ENCODE measurements at regions not wholly inside any gene's neighbourhood (a gene's known extent, or its start where the extent isn't known, plus 50 kb on each side); places are given as distances from the start of the nearest gene placed in this dataset.

DNA sequence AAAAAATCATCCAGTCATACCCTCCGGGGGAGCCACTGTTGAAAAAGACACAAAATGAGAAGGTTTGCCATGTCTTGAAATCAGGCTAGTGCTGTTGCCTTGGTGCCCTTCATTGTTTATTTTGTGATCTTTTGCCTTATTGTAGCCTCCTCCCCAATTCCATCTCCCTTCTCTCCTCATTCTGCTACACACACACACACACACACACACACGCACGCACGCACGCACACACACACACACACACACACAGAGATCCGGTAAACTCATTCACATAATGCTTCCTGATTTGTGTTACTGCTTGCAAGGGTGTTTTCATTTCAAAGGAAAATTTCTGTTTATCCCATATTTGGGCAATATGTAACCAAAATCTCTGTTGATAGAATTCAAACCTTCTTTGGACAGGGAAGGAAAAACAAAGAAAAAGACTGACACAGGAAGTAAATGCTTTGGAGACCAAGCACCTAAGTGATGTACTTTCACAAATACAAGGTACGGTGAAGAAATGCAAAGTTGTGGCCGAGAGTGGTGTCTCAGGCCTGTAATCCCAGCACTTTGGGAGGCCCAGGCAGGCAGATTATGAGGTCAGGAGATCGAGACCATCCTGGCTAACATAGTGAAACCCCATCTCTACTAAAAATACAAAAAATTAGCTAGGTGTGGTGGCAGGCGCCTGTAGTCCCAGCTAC, 141.1 kb upstream of the CDK13 start:
- H3K4me3 ChIP-seq (ENCODE audit: low read depth, low read length), result no peak overlapping the region
- DNase-seq (ENCODE audit: low read depth), result no peak
- TF ChIP-seq, protein P1, sequence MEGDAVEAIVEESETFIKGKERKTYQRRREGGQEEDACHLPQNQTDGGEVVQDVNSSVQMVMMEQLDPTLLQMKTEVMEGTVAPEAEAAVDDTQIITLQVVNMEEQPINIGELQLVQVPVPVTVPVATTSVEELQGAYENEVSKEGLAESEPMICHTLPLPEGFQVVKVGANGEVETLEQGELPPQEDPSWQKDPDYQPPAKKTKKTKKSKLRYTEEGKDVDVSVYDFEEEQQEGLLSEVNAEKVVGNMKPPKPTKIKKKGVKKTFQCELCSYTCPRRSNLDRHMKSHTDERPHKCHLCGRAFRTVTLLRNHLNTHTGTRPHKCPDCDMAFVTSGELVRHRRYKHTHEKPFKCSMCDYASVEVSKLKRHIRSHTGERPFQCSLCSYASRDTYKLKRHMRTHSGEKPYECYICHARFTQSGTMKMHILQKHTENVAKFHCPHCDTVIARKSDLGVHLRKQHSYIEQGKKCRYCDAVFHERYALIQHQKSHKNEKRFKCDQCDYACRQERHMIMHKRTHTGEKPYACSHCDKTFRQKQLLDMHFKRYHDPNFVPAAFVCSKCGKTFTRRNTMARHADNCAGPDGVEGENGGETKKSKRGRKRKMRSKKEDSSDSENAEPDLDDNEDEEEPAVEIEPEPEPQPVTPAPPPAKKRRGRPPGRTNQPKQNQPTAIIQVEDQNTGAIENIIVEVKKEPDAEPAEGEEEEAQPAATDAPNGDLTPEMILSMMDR (conservative IDR thresholded peaks at IDR 0.05; ENCODE audit: low read depth, low read length), result no peak

DNA sequence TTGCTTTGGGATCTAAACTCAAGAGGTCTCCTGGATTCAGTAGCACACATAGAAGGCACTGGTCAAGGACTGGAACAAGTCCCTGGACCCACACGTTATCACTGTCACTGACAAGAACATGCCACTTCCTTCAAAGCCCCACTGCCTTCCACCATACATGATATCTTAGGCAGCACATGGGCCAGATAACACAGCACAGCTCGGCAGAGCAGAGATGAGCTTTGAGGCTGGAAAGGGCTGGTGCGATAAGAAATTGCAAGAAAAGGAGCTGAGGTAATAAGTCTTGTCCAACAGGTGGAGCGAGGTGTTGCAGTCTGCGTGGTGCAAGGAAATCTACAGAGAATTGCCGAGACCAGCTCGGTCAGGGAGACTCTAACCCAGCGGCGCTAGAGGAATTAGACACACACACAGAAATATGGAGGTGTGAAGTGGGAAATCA, 139.8 kb upstream of the CDK13 start:
- DNase-seq (ENCODE audit: low read depth), result no peak
- no peak overlapping the region for H3K4me3 ChIP-seq (ENCODE audit: low read depth, low read length)
- TF ChIP-seq, protein P1 (conservative IDR thresholded peaks at IDR 0.05; ENCODE audit: low read depth, low read length), result no peak

DNA sequence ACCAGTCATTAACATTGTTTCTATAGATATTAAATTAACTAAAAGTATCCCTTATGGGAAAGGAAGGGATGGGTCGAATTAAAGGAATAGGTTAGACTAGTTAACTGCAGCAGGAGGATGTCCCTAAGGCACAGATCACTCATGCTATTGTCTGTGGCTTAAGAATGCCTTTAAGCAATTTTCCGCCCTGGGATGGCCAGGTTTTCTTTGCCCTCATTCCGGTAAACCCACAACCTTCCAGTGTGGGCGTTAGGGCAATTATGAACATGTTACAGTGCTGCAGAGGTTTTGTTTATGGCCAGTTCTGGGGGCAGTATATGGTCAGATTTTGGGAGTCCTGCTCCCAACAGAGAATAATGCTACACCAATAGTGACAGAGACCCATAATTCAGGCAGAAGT, 139.3 kb upstream of the CDK13 start:
- no peak overlapping the region for H3K4me3 ChIP-seq (ENCODE audit: low read depth, low read length)
- DNase-seq (ENCODE audit: low read depth), result no peak
- TF ChIP-seq, protein P1 (conservative IDR thresholded peaks at IDR 0.05; ENCODE audit: low read depth, low read length), result no peak

DNA sequence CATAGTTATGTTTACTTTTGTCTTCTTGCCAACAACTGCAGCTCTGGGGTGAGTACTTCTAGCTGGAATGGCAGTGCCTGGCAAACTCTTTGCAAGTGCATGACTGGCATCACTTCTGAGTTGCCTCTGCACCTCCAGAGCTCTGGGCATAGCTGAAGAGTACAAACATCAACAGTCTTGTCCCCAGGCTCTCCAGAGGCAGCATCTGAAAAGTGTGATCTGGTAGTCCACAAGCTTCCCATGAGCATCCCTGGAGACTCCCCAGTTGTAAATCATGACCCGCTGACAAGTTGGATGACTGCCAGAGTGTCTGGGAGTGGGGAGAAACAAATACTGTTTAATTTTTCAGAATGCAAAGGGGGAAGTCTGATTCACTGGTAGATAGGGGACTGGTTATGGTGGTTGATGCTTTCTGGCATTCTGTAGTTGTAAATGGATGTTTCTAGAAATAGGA, 138.9 kb upstream of the CDK13 start:
- peak; percentile 13 for DNase-seq (ENCODE audit: low read depth)
- TF ChIP-seq, protein P1 (conservative IDR thresholded peaks at IDR 0.05; ENCODE audit: low read depth, low read length), result no peak
- no peak overlapping the region for H3K4me3 ChIP-seq (ENCODE audit: low read depth, low read length)

DNA sequence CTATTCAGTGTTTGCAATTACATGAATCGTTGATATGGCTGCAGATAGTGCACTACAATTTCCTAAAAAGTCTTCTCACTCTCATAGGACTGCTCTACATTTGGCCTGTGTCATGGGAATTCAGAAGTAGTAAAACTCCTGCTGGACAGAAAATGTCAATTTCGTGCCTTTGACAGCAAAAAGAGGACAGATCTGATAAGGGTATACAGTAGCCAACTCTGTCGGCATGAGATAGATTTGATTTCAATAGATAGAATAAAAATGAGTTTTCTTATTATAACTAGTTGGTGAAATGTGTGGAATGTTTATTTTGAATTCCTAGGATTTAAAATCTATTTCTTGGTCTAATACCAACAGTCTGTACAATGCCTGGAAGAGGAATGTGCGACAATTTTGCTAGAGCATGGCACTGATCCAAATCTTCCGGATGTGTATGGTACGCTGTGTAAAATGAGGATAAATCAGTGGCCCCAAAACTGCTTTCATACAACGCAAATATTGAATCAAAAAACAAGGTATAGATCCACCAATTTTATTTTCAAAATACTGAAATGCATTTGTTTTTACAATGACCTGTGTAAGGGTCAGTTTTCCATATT, 133.5 kb upstream of the CDK13 start:
- H3K4me3 ChIP-seq (ENCODE audit: low read depth, low read length), result no peak overlapping the region
- TF ChIP-seq, protein P1 (conservative IDR thresholded peaks at IDR 0.05; ENCODE audit: low read depth, low read length), result no peak
- DNase-seq (ENCODE audit: low read depth), result no peak

DNA sequence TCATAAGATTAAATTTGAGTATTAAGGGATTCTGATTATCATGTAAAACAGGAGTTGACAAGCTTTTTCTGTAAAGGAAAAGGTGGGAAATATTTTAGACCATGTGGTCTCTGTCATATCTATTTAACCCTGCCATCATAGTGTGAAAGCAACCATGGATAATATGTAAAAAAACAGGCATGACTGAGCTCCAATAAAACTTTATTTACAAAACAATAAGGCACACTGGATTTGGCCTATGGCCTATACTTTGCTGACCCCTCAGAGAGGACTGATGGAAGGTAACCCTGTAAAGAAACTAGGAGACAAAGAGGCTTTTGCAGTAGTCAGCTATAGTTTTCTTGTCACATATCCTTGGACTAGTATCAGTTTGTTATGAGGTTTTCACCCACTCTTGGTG, 130.5 kb upstream of the CDK13 start:
- H3K4me3 ChIP-seq (ENCODE audit: low read depth, low read length), result no peak overlapping the region
- TF ChIP-seq, protein P1 (conservative IDR thresholded peaks at IDR 0.05; ENCODE audit: low read depth, low read length), result no peak
- no peak for DNase-seq (ENCODE audit: low read depth)
